C4-2B (cell line): ENCODE measurements at regions not wholly inside any gene's neighbourhood (a gene's known extent, or its start where the extent isn't known, plus 50 kb on each side); places are given as distances from the start of the nearest gene placed in this dataset.

Experiments used
- ZFX ChIP-seq: fragments of 450-650 bp; IDR thresholded peaks from 2 replicates; pipeline ENCODE4 v1.6.1; 2017
- TF ChIP-seq, protein P1 (sequence below): fragments of 450-650 bp; conservative IDR thresholded peaks from 2 replicates; pipeline ENCODE4 v1.5.1; 2017; ENCODE audit warnings: mild to moderate bottlenecking

DNA sequence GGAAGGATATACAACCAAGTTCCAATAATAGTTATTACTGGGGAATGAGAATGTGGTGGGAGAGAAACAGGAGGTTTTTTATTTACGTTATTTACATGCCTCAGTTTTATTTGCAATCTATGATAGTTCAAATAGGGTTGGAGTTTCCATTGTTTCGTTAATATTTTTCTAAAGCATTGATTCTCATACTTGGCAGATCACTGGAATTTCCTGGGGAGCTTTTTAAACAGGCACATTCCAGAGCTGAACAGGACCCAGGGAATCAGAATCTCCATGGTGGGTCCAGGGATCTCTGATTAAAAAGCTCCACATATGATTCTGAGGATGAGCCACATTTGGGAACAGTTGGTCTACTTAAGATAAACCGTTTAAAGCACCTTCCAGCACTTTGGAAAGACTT lies 123.9 kb downstream of the IL20RB start:
- TF ChIP-seq, protein P1, sequence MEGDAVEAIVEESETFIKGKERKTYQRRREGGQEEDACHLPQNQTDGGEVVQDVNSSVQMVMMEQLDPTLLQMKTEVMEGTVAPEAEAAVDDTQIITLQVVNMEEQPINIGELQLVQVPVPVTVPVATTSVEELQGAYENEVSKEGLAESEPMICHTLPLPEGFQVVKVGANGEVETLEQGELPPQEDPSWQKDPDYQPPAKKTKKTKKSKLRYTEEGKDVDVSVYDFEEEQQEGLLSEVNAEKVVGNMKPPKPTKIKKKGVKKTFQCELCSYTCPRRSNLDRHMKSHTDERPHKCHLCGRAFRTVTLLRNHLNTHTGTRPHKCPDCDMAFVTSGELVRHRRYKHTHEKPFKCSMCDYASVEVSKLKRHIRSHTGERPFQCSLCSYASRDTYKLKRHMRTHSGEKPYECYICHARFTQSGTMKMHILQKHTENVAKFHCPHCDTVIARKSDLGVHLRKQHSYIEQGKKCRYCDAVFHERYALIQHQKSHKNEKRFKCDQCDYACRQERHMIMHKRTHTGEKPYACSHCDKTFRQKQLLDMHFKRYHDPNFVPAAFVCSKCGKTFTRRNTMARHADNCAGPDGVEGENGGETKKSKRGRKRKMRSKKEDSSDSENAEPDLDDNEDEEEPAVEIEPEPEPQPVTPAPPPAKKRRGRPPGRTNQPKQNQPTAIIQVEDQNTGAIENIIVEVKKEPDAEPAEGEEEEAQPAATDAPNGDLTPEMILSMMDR = no peak
- TF ChIP-seq ZFX = no peak
